ENCODE measurements at regions not wholly inside any gene's neighbourhood (a gene's known extent, or its start where the extent isn't known, plus 50 kb on each side); places are given as distances from the start of the nearest gene placed in this dataset.

DNA sequence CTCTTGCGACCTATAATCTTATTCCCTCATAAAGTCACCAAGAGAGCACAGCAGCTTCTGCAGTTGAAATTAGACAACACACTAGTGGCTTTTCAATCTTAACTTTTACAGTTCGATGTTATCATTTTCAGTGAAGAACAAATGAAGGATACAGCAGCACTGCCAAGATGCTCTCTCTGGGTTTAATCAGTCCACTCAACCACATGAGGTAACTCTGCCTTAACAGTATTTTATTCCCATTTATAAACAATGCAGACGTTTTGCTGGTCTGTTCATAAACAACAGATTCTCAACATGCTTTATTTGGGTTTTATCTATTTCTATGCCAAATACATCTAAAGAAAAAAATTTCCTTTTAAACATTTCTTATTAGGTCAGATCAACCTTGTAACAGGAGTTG lies 646.0 kb upstream of the FAM241A start:
- TF ChIP-seq, protein P1, sequence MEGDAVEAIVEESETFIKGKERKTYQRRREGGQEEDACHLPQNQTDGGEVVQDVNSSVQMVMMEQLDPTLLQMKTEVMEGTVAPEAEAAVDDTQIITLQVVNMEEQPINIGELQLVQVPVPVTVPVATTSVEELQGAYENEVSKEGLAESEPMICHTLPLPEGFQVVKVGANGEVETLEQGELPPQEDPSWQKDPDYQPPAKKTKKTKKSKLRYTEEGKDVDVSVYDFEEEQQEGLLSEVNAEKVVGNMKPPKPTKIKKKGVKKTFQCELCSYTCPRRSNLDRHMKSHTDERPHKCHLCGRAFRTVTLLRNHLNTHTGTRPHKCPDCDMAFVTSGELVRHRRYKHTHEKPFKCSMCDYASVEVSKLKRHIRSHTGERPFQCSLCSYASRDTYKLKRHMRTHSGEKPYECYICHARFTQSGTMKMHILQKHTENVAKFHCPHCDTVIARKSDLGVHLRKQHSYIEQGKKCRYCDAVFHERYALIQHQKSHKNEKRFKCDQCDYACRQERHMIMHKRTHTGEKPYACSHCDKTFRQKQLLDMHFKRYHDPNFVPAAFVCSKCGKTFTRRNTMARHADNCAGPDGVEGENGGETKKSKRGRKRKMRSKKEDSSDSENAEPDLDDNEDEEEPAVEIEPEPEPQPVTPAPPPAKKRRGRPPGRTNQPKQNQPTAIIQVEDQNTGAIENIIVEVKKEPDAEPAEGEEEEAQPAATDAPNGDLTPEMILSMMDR (conservative IDR thresholded peaks at IDR 0.05; ENCODE audit: low read length), result no peak
- TF ChIP-seq EZH2phosphoT487 (IDR thresholded peaks at IDR 0.05; ENCODE audit: borderline replicate concordance, low read depth, low read length), result no peak

Data from OCI-LY7 (cell line).